Endodermal cell (in vitro differentiated cells): ENCODE measurements at regions not wholly inside any gene's neighbourhood (a gene's known extent, or its start where the extent isn't known, plus 50 kb on each side); places are given as distances from the start of the nearest gene placed in this dataset.

ENCODE experiments used
- DNase-seq: peaks from one replicate; pipeline ENCODE4 v3.0.0-alpha.2; 2017
- H3K27ac ChIP-seq: 2 replicates; pipeline ENCODE4 v1.5.1; 2013; ENCODE audit warnings: mild to moderate bottlenecking, low read depth, low read length, moderate library complexity
- H3K27me3 ChIP-seq: 2 replicates; pipeline ENCODE4 v1.6.1; 2013; ENCODE audit warnings: mild to moderate bottlenecking, low read length, moderate library complexity; ENCODE audit not compliant: insufficient read depth, control insufficient read depth, poor library complexity, severe bottlenecking
- H3K36me3 ChIP-seq: 2 replicates; pipeline ENCODE4 v1.7.0; 2013; ENCODE audit warnings: mild to moderate bottlenecking, low read length, moderate library complexity; ENCODE audit not compliant: control insufficient read depth, insufficient read depth
- H3K4me1 ChIP-seq: one replicate; pipeline ENCODE4 v1.7.0; 2013; ENCODE audit warnings: low read length; ENCODE audit not compliant: control insufficient read depth, insufficient read depth
- H3K4me3 ChIP-seq: 2 replicates; pipeline ENCODE4 v1.5.1; 2013; ENCODE audit warnings: mild to moderate bottlenecking, low read length, moderate library complexity
- H3K9ac ChIP-seq: 2 replicates; pipeline ENCODE4 v1.6.1; 2013; ENCODE audit warnings: mild to moderate bottlenecking, low read length, moderate library complexity; ENCODE audit not compliant: poor library complexity, severe bottlenecking; ENCODE audit errors: extremely low read depth
- H3K9me3 ChIP-seq: 2 replicates; pipeline ENCODE4 v1.6.1; 2013; ENCODE audit warnings: mild to moderate bottlenecking, low read length, moderate library complexity; ENCODE audit not compliant: control insufficient read depth
- H3K27ac Mint-ChIP-seq: 2 replicates; pipeline ENCODE4 v1.8.0; 2020; ENCODE audit warnings: mixed read lengths
- H3K27me3 Mint-ChIP-seq: 2 replicates; pipeline ENCODE4 v1.8.0; 2021; ENCODE audit warnings: mild to moderate bottlenecking, mixed read lengths; ENCODE audit not compliant: insufficient read depth
- H3K36me3 Mint-ChIP-seq: 2 replicates; pipeline ENCODE4 v1.8.0; 2020; ENCODE audit warnings: low read depth, mixed read lengths
- H3K4me1 Mint-ChIP-seq: 2 replicates; pipeline ENCODE4 v1.8.0; 2020; ENCODE audit warnings: mixed read lengths
- H3K4me3 Mint-ChIP-seq: 2 replicates; pipeline ENCODE4 v1.8.0; 2020; ENCODE audit warnings: mild to moderate bottlenecking, moderate library complexity, mixed read lengths
- H3K9me3 Mint-ChIP-seq: 2 replicates; pipeline ENCODE4 v1.8.0; 2020; ENCODE audit warnings: mild to moderate bottlenecking, mixed read lengths
- CTCF ChIP-seq: fragments of 200-600 bp; sonication (generic); conservative IDR thresholded peaks from 2 replicates; pipeline ENCODE4 v1.5.0; 2021; ENCODE audit warnings: antibody characterized with exemption, mild to moderate bottlenecking
- WGBS, 2 experiments: methylation state at CpG; one replicate each; pipeline versions ENCODE4 v1.1.5 to v1.1.7; 2013; ENCODE audit warnings: missing lambda C conversion rate in 2 of 2, mixed read lengths in 1 of 2; ENCODE audit not compliant: insufficient coverage in 1 of 2, insufficient read length in 1 of 2; 5-methylcytosine and 5-hydroxymethylcytosine counted together

GRCh38 chr6:93586306-93586705 is 166.9 kb upstream of the EPHA7 start:
- Histone ChIP-seq H3K9ac (no peak overlapping the region), H3K27ac (no peak overlapping the region), H3K4me3 (no peak overlapping the region), H3K4me1 (no peaks in the 10 kb centered on the region), H3K36me3 (no peaks in the 10 kb centered on the region), H3K27me3 (no peaks in the 10 kb centered on the region), H3K9me3 (no peaks in the 10 kb centered on the region)
- no peaks in the 10 kb centered on the region for H3K27me3 Mint-ChIP-seq
- no peak overlapping the region for H3K4me3 Mint-ChIP-seq
- DNase-seq: no peak
- H3K27ac Mint-ChIP-seq: no peak overlapping the region
- H3K4me1 Mint-ChIP-seq: no peaks in the 10 kb centered on the region
- 100% methylated on average over 1 of the region's 1 CpG for WGBS, 2 experiments
- no peaks in the 10 kb centered on the region for H3K36me3 Mint-ChIP-seq
- TF ChIP-seq CTCF: no peak
- H3K9me3 Mint-ChIP-seq: no peaks in the 10 kb centered on the region

GRCh38 chr6:93584300-93584699 is 164.9 kb upstream of the EPHA7 start:
- no peak for DNase-seq
- H3K36me3 Mint-ChIP-seq: no peaks in the 10 kb centered on the region
- TF ChIP-seq CTCF: no peak
- Histone ChIP-seq H3K9ac (no peak overlapping the region), H3K4me3 (no peak overlapping the region), H3K4me1 (no peaks in the 10 kb centered on the region), H3K9me3 (no peaks in the 10 kb centered on the region), H3K27ac (no peak overlapping the region), H3K27me3 (no peaks in the 10 kb centered on the region), H3K36me3 (no peaks in the 10 kb centered on the region)
- H3K9me3 Mint-ChIP-seq: no peaks in the 10 kb centered on the region
- no peak overlapping the region for H3K4me3 Mint-ChIP-seq
- H3K27me3 Mint-ChIP-seq: no peaks in the 10 kb centered on the region
- no peak overlapping the region for H3K27ac Mint-ChIP-seq
- H3K4me1 Mint-ChIP-seq: no peaks in the 10 kb centered on the region

- Histone ChIP-seq H3K4me3 (no peak overlapping the region), H3K4me1 (no peaks in the 10 kb centered on the region), H3K9me3 (no peaks in the 10 kb centered on the region), H3K27ac (no peak overlapping the region), H3K36me3 (no peaks in the 10 kb centered on the region), H3K27me3 (no peaks in the 10 kb centered on the region), H3K9ac (no peak overlapping the region)
- Mint-ChIP-seq H3K36me3 (no peaks in the 10 kb centered on the region), H3K4me3 (no peak overlapping the region), H3K9me3 (no peaks in the 10 kb centered on the region), H3K27ac (no peak overlapping the region), H3K27me3 (no peaks in the 10 kb centered on the region), H3K4me1 (no peaks in the 10 kb centered on the region)
- TF ChIP-seq CTCF: no peak
- no peak for DNase-seq
- 50 to 91% methylated on average over 1 to 3 of the region's 4 CpGs for WGBS, 2 experiments
Observed at GRCh38 chr6:93581371-93581770, 162.0 kb upstream of the EPHA7 start.
